Brain microvascular endothelial cell (primary cell): ENCODE measurements at regions not wholly inside any gene's neighbourhood (a gene's known extent, or its start where the extent isn't known, plus 50 kb on each side); places are given as distances from the start of the nearest gene placed in this dataset.
"Not testable (repeated sequence)": the region's sequence is repeated elsewhere in the genome, so short reads cannot be mapped to it uniquely, and the experiment has no call there.

ENCODE experiments used
- DNase-seq: peaks from one replicate; pipeline ENCODE4 v3.0.0-alpha.2; 2020
- H3K27ac ChIP-seq: fragments of 250-450 bp; sonication (Bioruptor Pico); 2 replicates; pipeline ENCODE4 v1.5.1; 2020; ENCODE audit warnings: mild to moderate bottlenecking, moderate library complexity
- H3K27me3 ChIP-seq: fragments of 250-450 bp; sonication (Bioruptor Pico); replicated peaks from 2 replicates; pipeline ENCODE4 v1.5.1; 2020; ENCODE audit warnings: mild to moderate bottlenecking
- H3K36me3 ChIP-seq: fragments of 250-450 bp; sonication (Bioruptor Pico); replicated peaks from 2 replicates; pipeline ENCODE4 v1.5.1; 2020; ENCODE audit warnings: mild to moderate bottlenecking
- H3K4me3 ChIP-seq: 2 replicates; pipeline ENCODE4 v1.5.1; 2011; ENCODE audit warnings: low read depth, mild to moderate bottlenecking, control low read depth, low read length, moderate library complexity
- in situ Hi-C: cut with HindIII; loops from 2 replicates; pipeline ENCODE4 v1.10.0; 2017; ENCODE audit warnings: low sequenced_read_pairs, low pct_ligation_motif_present
- TF ChIP-seq, protein P1 (sequence below): IDR thresholded peaks from 2 replicates; pipeline ENCODE4 v1.5.1; 2011; ENCODE audit warnings: low read depth, mild to moderate bottlenecking, moderate library complexity, low read length, control low read depth, inconsistent platforms; ENCODE audit errors: missing control alignments

DNA sequence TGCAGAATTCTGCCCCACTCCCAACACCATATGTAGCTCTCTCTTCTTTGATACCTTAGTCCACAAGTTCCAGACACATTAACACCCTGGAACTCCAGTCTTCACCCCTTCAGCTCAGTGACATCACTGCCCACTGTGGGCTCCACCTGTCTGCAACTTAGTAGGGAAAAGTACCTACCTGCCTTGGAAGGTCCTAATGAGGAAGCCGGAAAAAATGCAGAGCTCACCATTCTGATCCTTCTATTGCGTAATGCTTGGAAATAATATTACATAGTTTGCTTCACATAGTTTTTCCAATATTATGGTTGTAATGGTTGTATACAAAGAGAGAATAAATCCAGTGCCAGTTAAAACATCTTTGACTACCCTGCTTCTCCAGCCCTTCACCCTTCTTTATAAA is 738.4 kb downstream of the RNF144A start:
- no peaks in the 10 kb centered on the region for H3K36me3 ChIP-seq
- no peaks in the 10 kb centered on the region for H3K27me3 ChIP-seq
- no peak overlapping the region for H3K27ac ChIP-seq
- TF ChIP-seq, protein P1, sequence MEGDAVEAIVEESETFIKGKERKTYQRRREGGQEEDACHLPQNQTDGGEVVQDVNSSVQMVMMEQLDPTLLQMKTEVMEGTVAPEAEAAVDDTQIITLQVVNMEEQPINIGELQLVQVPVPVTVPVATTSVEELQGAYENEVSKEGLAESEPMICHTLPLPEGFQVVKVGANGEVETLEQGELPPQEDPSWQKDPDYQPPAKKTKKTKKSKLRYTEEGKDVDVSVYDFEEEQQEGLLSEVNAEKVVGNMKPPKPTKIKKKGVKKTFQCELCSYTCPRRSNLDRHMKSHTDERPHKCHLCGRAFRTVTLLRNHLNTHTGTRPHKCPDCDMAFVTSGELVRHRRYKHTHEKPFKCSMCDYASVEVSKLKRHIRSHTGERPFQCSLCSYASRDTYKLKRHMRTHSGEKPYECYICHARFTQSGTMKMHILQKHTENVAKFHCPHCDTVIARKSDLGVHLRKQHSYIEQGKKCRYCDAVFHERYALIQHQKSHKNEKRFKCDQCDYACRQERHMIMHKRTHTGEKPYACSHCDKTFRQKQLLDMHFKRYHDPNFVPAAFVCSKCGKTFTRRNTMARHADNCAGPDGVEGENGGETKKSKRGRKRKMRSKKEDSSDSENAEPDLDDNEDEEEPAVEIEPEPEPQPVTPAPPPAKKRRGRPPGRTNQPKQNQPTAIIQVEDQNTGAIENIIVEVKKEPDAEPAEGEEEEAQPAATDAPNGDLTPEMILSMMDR: no peak
- no peak for DNase-seq
- H3K4me3 ChIP-seq: no peak overlapping the region
- in situ Hi-C loops: no loop called here

DNA sequence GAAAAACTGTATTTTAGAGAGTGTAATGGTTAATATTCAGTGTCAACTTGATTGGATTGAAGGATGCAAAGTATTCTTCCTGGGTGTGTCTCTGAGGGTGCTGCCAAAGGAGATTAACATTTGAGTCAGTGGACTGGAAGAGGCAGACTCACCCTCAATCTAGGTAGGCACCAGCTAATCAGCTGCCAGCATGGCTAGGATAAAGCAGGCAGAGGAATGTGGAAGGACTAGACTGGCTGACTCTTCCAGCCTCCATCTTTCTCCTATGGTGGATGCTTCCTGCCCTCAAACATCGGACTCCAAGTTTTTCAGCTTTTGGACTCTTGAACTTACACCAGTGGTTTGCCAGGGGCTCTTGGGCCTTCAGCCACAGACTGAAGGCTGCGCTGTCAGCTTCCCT is 740.3 kb downstream of the RNF144A start:
- DNase-seq, H3K4me3 ChIP-seq, H3K27me3 ChIP-seq, H3K36me3 ChIP-seq, in situ Hi-C loops, H3K27ac ChIP-seq: not testable (repeated sequence)

DNA sequence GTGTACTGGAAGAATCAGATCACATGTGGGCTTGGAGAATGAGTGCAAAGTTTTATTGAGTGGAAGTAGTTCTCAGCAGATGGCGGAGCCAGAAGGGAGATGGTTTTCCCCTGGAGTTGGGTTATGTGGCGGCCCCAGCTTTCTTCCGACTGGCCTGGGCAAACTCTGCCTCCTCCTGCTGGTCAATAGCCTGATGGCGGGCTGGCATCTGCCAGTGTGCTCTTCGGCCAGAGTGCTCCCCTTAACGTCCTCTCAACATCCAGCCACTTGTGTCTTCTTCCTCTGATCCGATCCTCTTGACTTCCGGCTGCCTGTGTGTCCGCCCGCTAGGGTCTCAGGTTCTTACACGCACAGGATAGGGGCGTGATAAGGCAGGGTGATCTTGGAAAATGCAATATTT is 741.3 kb downstream of the RNF144A start:
- no peak overlapping the region for H3K4me3 ChIP-seq
- H3K27ac ChIP-seq: no peak overlapping the region
- in situ Hi-C loops: no loop called here
- H3K36me3 ChIP-seq: no peaks in the 10 kb centered on the region
- no peak for DNase-seq
- TF ChIP-seq, protein P1: peak; percentile 6
- H3K27me3 ChIP-seq: no peaks in the 10 kb centered on the region

DNA sequence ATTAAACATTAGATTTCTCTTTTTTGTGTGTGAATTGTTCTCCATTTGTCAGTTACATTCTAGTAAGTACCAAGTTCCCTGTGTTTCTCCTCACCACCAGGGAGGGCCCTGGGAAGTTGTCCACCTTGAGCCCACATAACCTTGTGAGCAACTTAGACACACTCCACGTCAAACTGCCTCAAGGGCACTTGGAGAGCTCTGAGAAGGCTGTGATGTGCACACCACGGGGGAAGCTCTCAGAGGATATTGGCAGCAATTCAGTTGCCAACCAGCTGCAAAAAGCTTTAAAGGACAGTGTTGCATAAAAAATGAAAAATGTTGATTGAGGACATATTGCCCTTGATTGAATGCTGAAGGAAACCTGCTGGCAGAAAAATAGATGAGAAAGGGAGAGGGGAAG is 743.6 kb downstream of the RNF144A start:
- Histone ChIP-seq H3K36me3 (no peaks in the 10 kb centered on the region), H3K4me3 (no peak overlapping the region), H3K27me3 (no peaks in the 10 kb centered on the region), H3K27ac (no peak overlapping the region)
- no peak for DNase-seq
- in situ Hi-C loops: no loop called here
- TF ChIP-seq, protein P1: no peak

DNA sequence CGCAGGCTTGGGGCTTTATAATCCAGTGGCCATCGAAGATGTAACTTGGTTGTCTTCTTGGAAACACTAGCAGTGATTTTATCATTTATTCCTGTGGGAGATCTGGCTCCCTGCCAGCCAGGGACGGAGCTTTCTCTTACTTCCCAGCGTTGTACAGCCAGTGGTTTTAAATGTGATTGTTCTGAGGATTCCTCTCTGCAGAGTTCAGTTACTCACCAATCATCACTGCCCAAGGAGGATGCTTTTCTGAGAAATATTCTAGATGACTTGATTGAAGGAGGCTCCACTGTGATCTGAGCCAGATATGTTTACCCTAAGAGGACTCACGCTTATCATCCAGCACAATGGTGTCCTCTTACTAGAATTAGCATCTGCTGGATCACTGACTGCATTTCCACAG is 744.3 kb downstream of the RNF144A start:
- no peaks in the 10 kb centered on the region for H3K36me3 ChIP-seq
- no peak overlapping the region for H3K4me3 ChIP-seq
- TF ChIP-seq, protein P1: no peak
- DNase-seq: no peak
- H3K27ac ChIP-seq: no peak overlapping the region
- no peaks in the 10 kb centered on the region for H3K27me3 ChIP-seq
- in situ Hi-C loops: no loop called here

DNA sequence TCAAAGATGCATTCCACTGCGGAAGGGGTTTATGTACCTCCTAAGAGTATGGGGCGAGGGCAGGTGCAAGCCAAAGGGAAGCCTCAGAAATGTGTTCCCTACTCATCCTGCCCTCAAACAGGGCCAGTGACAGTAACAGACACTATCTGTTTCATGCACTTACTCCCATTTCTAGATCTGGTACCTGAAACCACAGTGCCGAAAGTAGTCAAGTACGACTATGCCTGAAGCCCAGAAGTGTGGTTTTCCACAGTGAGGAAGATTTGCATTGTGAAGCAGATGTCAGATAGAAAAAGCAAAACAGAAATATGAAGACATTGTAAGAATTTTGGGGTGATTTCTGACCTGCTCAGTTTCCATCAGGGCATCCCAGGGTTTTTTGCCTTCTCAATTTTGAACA is 748.7 kb downstream of the RNF144A start:
- Histone ChIP-seq H3K4me3 (no peak overlapping the region), H3K36me3 (no peaks in the 10 kb centered on the region), H3K27ac (no peak overlapping the region), H3K27me3 (no peaks in the 10 kb centered on the region)
- no peak for DNase-seq
- in situ Hi-C loops: no loop called here
- TF ChIP-seq, protein P1: no peak
